ENCODE measurements at regions not wholly inside any gene's neighbourhood (a gene's known extent, or its start where the extent isn't known, plus 50 kb on each side); places are given as distances from the start of the nearest gene placed in this dataset.

DNA sequence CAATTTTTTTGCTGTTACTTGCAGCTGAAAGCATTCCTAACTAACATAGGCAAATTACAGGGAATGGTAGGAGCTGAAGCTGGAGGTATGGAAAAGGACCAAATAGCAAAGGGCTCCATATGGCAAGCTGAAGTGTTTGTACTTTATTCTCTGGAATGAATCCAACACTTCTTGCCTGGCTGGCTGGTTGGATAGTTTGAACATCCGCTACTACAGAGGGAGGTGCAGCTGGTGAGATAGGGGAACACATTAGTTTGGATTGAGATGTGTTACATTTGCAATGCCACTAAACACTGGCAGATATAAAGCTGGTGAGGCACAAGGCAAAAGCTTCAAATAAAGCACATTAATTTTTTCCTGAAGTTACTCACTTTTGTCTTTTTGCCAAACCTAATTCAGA is 291.5 kb downstream of the SP3 start:
- Histone ChIP-seq H3K4me3 (ENCODE audit: low read length) (no peak overlapping the region), H3K36me3 (ENCODE audit: control insufficient read depth in 2 of 3, insufficient read depth in 3 of 3, low read length in 3 of 3) (no peaks in the 10 kb centered on the region), H3K4me1 (ENCODE audit: control insufficient read depth in 2 of 2, insufficient read depth in 2 of 2, low read length in 2 of 2) (no peaks in the 10 kb centered on the region), H3K9me3 (ENCODE audit: control insufficient read depth in 2 of 3, low read length in 3 of 3) (no peaks in the 10 kb centered on the region), H3K27me3 (ENCODE audit: control insufficient read depth in 2 of 2, insufficient read depth in 2 of 2, low read length in 2 of 2) (no peaks in the 10 kb centered on the region), H3K27ac (ENCODE audit: low read depth, low read length) (no peak overlapping the region)
- DNase-seq (no peak), ATAC-seq (no peak)
- Mint-ChIP-seq H3K4me1 (peaks cover 0 to 4% (median 0%) of the 10 kb centered on the region in 7 donors), H3K4me3 (no peak overlapping the region), H3K27me3 (peaks cover 17 to 62% (median 35%) of the 10 kb centered on the region in 5 donors), H3K27ac (no peak overlapping the region), H3K9me3 (peaks cover 0 to 6% (median 0%) of the 10 kb centered on the region in 11 donors), H3K36me3 (peaks cover 0 to 8% (median 0%) of the 10 kb centered on the region in 5 donors)
- POLR2A ChIA-PET: no interaction called here
- CTCF ChIA-PET: no interaction called here
- intact Hi-C loops (cut with micrococcal nuclease): no loop called here

GRCh38 chr2:173676647-173677046 is 288.5 kb downstream of the SP3 start:
- DNase-seq: no peak
- no peaks in the 10 kb centered on the region for H3K36me3 ChIP-seq (ENCODE audit: control insufficient read depth in 2 of 3, insufficient read depth in 3 of 3, low read length in 3 of 3)
- ChIA-PET POLR2A (no interaction called here), CTCF (no interaction called here)
- ATAC-seq: no peak
- H3K4me1 ChIP-seq (ENCODE audit: control insufficient read depth in 2 of 2, insufficient read depth in 2 of 2, low read length in 2 of 2): no peaks in the 10 kb centered on the region
- Mint-ChIP-seq H3K27me3 (peaks cover 12 to 40% (median 28%) of the 10 kb centered on the region in 5 donors), H3K4me3 (no peak overlapping the region), H3K4me1 (peaks cover 0 to 4% (median 0%) of the 10 kb centered on the region in 7 donors), H3K36me3 (peaks cover 0 to 8% (median 0%) of the 10 kb centered on the region in 5 donors), H3K9me3 (peaks cover 0 to 16% (median 3%) of the 10 kb centered on the region in 11 donors), H3K27ac (no peak overlapping the region)
- no peaks in the 10 kb centered on the region for H3K9me3 ChIP-seq (ENCODE audit: control insufficient read depth in 2 of 3, low read length in 3 of 3)
- H3K27me3 ChIP-seq (ENCODE audit: control insufficient read depth in 2 of 2, insufficient read depth in 2 of 2, low read length in 2 of 2): no peaks in the 10 kb centered on the region
- H3K27ac ChIP-seq (ENCODE audit: low read depth, low read length): no peak overlapping the region
- H3K4me3 ChIP-seq (ENCODE audit: low read length): no peak overlapping the region
- intact Hi-C loops (cut with micrococcal nuclease): no loop called here

DNA sequence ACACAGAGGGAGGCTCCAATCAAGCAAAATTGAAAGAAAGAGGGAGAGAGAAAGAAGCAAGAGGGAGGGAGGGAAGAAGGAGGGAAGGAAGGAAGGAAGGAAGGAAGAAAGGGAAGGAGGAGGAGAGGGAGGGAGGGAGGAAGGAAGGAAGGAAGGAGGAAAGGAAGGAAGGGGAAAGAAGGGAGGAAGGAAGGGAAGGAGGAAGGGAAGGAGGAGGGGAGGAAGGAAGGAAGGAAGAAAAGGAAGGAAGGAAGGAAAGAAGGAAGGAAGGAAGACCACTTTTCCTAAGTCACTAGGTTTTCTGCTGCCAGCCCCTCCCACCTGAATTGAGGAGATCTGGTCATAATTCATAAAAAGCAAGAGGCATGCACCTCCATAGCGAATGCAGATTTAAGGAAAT is 287.0 kb downstream of the SP3 start:
- Mint-ChIP-seq H3K27ac (no peak overlapping the region), H3K36me3 (peaks cover 0 to 8% (median 0%) of the 10 kb centered on the region in 5 donors), H3K4me1 (peaks cover 0 to 4% (median 0%) of the 10 kb centered on the region in 7 donors), H3K27me3 (peaks cover 12 to 42% (median 32%) of the 10 kb centered on the region in 5 donors), H3K4me3 (no peak overlapping the region), H3K9me3 (peaks cover 0 to 19% (median 2%) of the 10 kb centered on the region in 11 donors)
- H3K9me3 ChIP-seq (ENCODE audit: control insufficient read depth in 2 of 3, low read length in 3 of 3): no peaks in the 10 kb centered on the region
- ChIA-PET POLR2A (no interaction called here), CTCF (no interaction called here)
- intact Hi-C loops (cut with micrococcal nuclease): no loop called here
- H3K27ac ChIP-seq (ENCODE audit: low read depth, low read length): no peak overlapping the region
- H3K36me3 ChIP-seq (ENCODE audit: control insufficient read depth in 2 of 3, insufficient read depth in 3 of 3, low read length in 3 of 3): no peaks in the 10 kb centered on the region
- no peak for ATAC-seq
- no peaks in the 10 kb centered on the region for H3K4me1 ChIP-seq (ENCODE audit: control insufficient read depth in 2 of 2, insufficient read depth in 2 of 2, low read length in 2 of 2)
- no peaks in the 10 kb centered on the region for H3K27me3 ChIP-seq (ENCODE audit: control insufficient read depth in 2 of 2, insufficient read depth in 2 of 2, low read length in 2 of 2)
- no peak overlapping the region for H3K4me3 ChIP-seq (ENCODE audit: low read length)
- DNase-seq: no peak

GRCh38 chr2:173680574-173680973 is 284.6 kb downstream of the SP3 start:
- DNase-seq: no peak
- intact Hi-C loops (cut with micrococcal nuclease): no loop called here
- peaks cover 11 to 31% (median 27%) of the 10 kb centered on the region in 5 donors for H3K27me3 Mint-ChIP-seq
- ATAC-seq: no peak
- peaks cover 0 to 3% (median 0%) of the 10 kb centered on the region in 5 donors for H3K36me3 Mint-ChIP-seq
- POLR2A ChIA-PET: no interaction called here
- H3K27ac Mint-ChIP-seq: no peak overlapping the region
- H3K27me3 ChIP-seq (ENCODE audit: control insufficient read depth in 2 of 2, insufficient read depth in 2 of 2, low read length in 2 of 2): no peaks in the 10 kb centered on the region
- no peaks in the 10 kb centered on the region for H3K9me3 ChIP-seq (ENCODE audit: control insufficient read depth in 2 of 3, low read length in 3 of 3)
- H3K4me1 Mint-ChIP-seq: peaks cover 0 to 4% (median 0%) of the 10 kb centered on the region in 7 donors
- no peak overlapping the region for H3K4me3 ChIP-seq (ENCODE audit: low read length)
- no peaks in the 10 kb centered on the region for H3K4me1 ChIP-seq (ENCODE audit: control insufficient read depth in 2 of 2, insufficient read depth in 2 of 2, low read length in 2 of 2)
- no peak overlapping the region for H3K4me3 Mint-ChIP-seq
- CTCF ChIA-PET: no interaction called here
- H3K27ac ChIP-seq (ENCODE audit: low read depth, low read length): no peak overlapping the region
- peaks cover 0 to 19% (median 2%) of the 10 kb centered on the region in 11 donors for H3K9me3 Mint-ChIP-seq
- H3K36me3 ChIP-seq (ENCODE audit: control insufficient read depth in 2 of 3, insufficient read depth in 3 of 3, low read length in 3 of 3): no peaks in the 10 kb centered on the region

- no peak overlapping the region for H3K27ac Mint-ChIP-seq
- ATAC-seq (no peak), DNase-seq (no peak)
- no peaks in the 10 kb centered on the region for H3K36me3 ChIP-seq (ENCODE audit: control insufficient read depth in 2 of 3, insufficient read depth in 3 of 3, low read length in 3 of 3)
- H3K9me3 ChIP-seq (ENCODE audit: control insufficient read depth in 2 of 3, low read length in 3 of 3): no peaks in the 10 kb centered on the region
- CTCF ChIA-PET: no interaction called here
- intact Hi-C loops (cut with micrococcal nuclease): no loop called here
- POLR2A ChIA-PET: no interaction called here
- no peaks in the 10 kb centered on the region for H3K27me3 ChIP-seq (ENCODE audit: control insufficient read depth in 2 of 2, insufficient read depth in 2 of 2, low read length in 2 of 2)
- H3K9me3 Mint-ChIP-seq: peaks cover 0 to 19% (median 2%) of the 10 kb centered on the region in 11 donors
- H3K36me3 Mint-ChIP-seq: no peaks in the 10 kb centered on the region
- H3K27ac ChIP-seq (ENCODE audit: low read depth, low read length): no peak overlapping the region
- peaks cover 7 to 28% (median 15%) of the 10 kb centered on the region in 5 donors for H3K27me3 Mint-ChIP-seq
- peaks cover 0 to 4% (median 0%) of the 10 kb centered on the region in 7 donors for H3K4me1 Mint-ChIP-seq
- H3K4me3 Mint-ChIP-seq: no peak overlapping the region
- H3K4me1 ChIP-seq (ENCODE audit: control insufficient read depth in 2 of 2, insufficient read depth in 2 of 2, low read length in 2 of 2): no peaks in the 10 kb centered on the region
- no peak overlapping the region for H3K4me3 ChIP-seq (ENCODE audit: low read length)
These were observed 283.1 kb downstream of the SP3 start for GRCh38 chr2:173681881-173682650.

DNA sequence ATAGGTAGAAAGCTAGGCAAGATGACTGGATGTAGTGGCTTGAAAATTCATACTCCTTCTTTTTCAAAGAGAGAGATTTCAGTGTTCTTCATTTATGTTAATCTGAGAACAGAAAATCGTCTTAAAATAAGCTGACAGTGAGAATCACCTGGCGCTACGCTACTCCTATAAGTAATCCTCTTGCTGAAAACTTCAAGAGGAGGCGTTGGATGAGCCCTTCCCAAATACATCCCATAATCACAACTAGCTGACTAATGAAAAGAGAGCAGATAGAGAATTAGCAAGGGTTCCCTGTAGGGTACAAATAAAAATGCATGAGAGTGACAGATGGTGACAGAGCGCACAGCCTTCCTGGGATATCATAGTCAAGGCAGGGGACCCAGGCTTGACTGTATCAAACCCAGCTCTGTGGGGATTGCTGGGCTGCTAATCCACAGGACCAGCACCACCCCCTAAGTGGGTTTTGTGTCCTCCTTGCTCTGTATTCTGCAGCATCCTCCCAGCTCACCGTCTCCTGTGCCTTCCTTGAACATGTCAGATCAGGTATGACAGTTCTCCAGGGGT is 280.2 kb downstream of the SP3 start:
- Histone ChIP-seq H3K4me3 (ENCODE audit: low read length) (no peak overlapping the region), H3K4me1 (ENCODE audit: control insufficient read depth in 2 of 2, insufficient read depth in 2 of 2, low read length in 2 of 2) (no peaks in the 10 kb centered on the region), H3K9me3 (ENCODE audit: control insufficient read depth in 2 of 3, low read length in 3 of 3) (no peaks in the 10 kb centered on the region), H3K27ac (ENCODE audit: low read depth, low read length) (no peak overlapping the region), H3K27me3 (ENCODE audit: control insufficient read depth in 2 of 2, insufficient read depth in 2 of 2, low read length in 2 of 2) (no peaks in the 10 kb centered on the region), H3K36me3 (ENCODE audit: control insufficient read depth in 2 of 3, insufficient read depth in 3 of 3, low read length in 3 of 3) (no peaks in the 10 kb centered on the region)
- CTCF ChIA-PET: no interaction called here
- H3K27me3 Mint-ChIP-seq: peaks cover 0 to 20% (median 11%) of the 10 kb centered on the region in 5 donors
- H3K9me3 Mint-ChIP-seq: peaks cover 0 to 19% (median 2%) of the 10 kb centered on the region in 11 donors
- POLR2A ChIA-PET: no interaction called here
- no peak overlapping the region for H3K4me3 Mint-ChIP-seq
- no peak for DNase-seq
- peaks cover 0 to 2% (median 0%) of the 10 kb centered on the region in 7 donors for H3K4me1 Mint-ChIP-seq
- no peak for ATAC-seq
- no peaks in the 10 kb centered on the region for H3K36me3 Mint-ChIP-seq
- intact Hi-C loops (cut with micrococcal nuclease): no loop called here
- H3K27ac Mint-ChIP-seq: no peak overlapping the region

GRCh38 chr2:173690349-173690748 is 274.8 kb downstream of the SP3 start:
- Mint-ChIP-seq H3K9me3 (no peaks in the 10 kb centered on the region), H3K4me1 (peaks cover 0 to 2% (median 0%) of the 10 kb centered on the region in 7 donors), H3K27ac (no peak overlapping the region), H3K36me3 (no peaks in the 10 kb centered on the region), H3K4me3 (no peak overlapping the region), H3K27me3 (peaks cover 0 to 18% (median 11%) of the 10 kb centered on the region in 5 donors)
- no peaks in the 10 kb centered on the region for H3K27me3 ChIP-seq (ENCODE audit: control insufficient read depth in 2 of 2, insufficient read depth in 2 of 2, low read length in 2 of 2)
- ChIA-PET POLR2A (no interaction called here), CTCF (no interaction called here)
- DNase-seq (no peak), ATAC-seq (no peak)
- H3K4me1 ChIP-seq (ENCODE audit: control insufficient read depth in 2 of 2, insufficient read depth in 2 of 2, low read length in 2 of 2): no peaks in the 10 kb centered on the region
- intact Hi-C loops (cut with micrococcal nuclease): no loop called here
- no peak overlapping the region for H3K27ac ChIP-seq (ENCODE audit: low read depth, low read length)
- H3K9me3 ChIP-seq (ENCODE audit: control insufficient read depth in 2 of 3, low read length in 3 of 3): no peaks in the 10 kb centered on the region
- no peak overlapping the region for H3K4me3 ChIP-seq (ENCODE audit: low read length)
- no peaks in the 10 kb centered on the region for H3K36me3 ChIP-seq (ENCODE audit: control insufficient read depth in 2 of 3, insufficient read depth in 3 of 3, low read length in 3 of 3)

All from naive thymus-derived CD4-positive, alpha-beta T cell (primary cell).